SK-N-SH treated with all-trans-retinoic acid at 6 μM for 48 hours (cell line): ENCODE measurements at regions not wholly inside any gene's neighbourhood (a gene's known extent, or its start where the extent isn't known, plus 50 kb on each side); places are given as distances from the start of the nearest gene placed in this dataset.

Experiments
- ATAC-seq: fragments of 200-7000 bp; cut with Tn5 transposase; 3 replicates; pipeline ENCODE4 v1.9.1; 2020; ENCODE audit warnings: mild to moderate bottlenecking, moderate library complexity
- ARNTL ChIP-seq: fragments of 450-650 bp; formaldehyde crosslinking; IDR thresholded peaks from 2 replicates; pipeline ENCODE4 v1.5.0; 2020; ENCODE audit warnings: low read depth, mild to moderate bottlenecking, moderate library complexity, borderline replicate concordance
- BACH2 ChIP-seq: fragments of 250-450 bp; sonication (Bioruptor Pico); IDR thresholded peaks from 2 replicates; pipeline ENCODE4 v1.9.0; 2021; ENCODE audit warnings: mild to moderate bottlenecking, borderline replicate concordance
- CSDC2 ChIP-seq: fragments of 250-450 bp; sonication (Bioruptor Pico); IDR thresholded peaks from 2 replicates; pipeline ENCODE4 v1.5.0; 2020; ENCODE audit warnings: mild to moderate bottlenecking, moderate library complexity
- ESRRG ChIP-seq: fragments of 250-450 bp; sonication (Bioruptor Pico); IDR thresholded peaks from 2 replicates; pipeline ENCODE4 v1.6.1; 2021; ENCODE audit warnings: mild to moderate bottlenecking
- GLIS3 ChIP-seq: fragments of 250-450 bp; sonication (Bioruptor Pico); IDR thresholded peaks from 2 replicates; pipeline ENCODE4 v1.5.0; 2020; ENCODE audit warnings: mild to moderate bottlenecking, moderate library complexity
- ISL1 ChIP-seq: fragments of 250-450 bp; sonication (Bioruptor Pico); IDR thresholded peaks from 2 replicates; pipeline ENCODE4 v2.1.2; 2022; ENCODE audit warnings: mild to moderate bottlenecking, moderate library complexity
- OSR1 ChIP-seq: fragments of 250-450 bp; sonication (Bioruptor Pico); IDR thresholded peaks from 2 replicates; pipeline ENCODE4 v1.8.0; 2022; ENCODE audit warnings: moderate library complexity, mild to moderate bottlenecking, inconsistent platforms
- POU6F1 ChIP-seq: fragments of 250-450 bp; sonication (Bioruptor Pico); IDR thresholded peaks from 2 replicates; pipeline ENCODE4 v1.8.0; 2021; ENCODE audit warnings: low read depth, mild to moderate bottlenecking, moderate library complexity, borderline replicate concordance
- PPARA ChIP-seq: fragments of 250-450 bp; sonication (Bioruptor Pico); IDR thresholded peaks from 2 replicates; pipeline ENCODE4 v1.5.0; 2020; ENCODE audit warnings: mild to moderate bottlenecking, borderline replicate concordance
- RARB ChIP-seq: fragments of 250-450 bp; sonication (Bioruptor Pico); IDR thresholded peaks from 2 replicates; pipeline ENCODE4 v1.8.0; 2021; ENCODE audit warnings: mild to moderate bottlenecking, moderate library complexity
- SNAI2 ChIP-seq: fragments of 250-450 bp; sonication (Bioruptor Pico); IDR thresholded peaks from 2 replicates; pipeline ENCODE4 v1.5.0; 2020; ENCODE audit warnings: mild to moderate bottlenecking, moderate library complexity
- TCF4 ChIP-seq: fragments of 250-450 bp; sonication (Bioruptor Pico); IDR thresholded peaks from 2 replicates; pipeline ENCODE4 v1.8.0; 2021; ENCODE audit warnings: mild to moderate bottlenecking, moderate library complexity, borderline replicate concordance
- TOX ChIP-seq: fragments of 250-450 bp; sonication (Bioruptor Pico); IDR thresholded peaks from 2 replicates; pipeline ENCODE4 v1.8.0; 2021; ENCODE audit warnings: mild to moderate bottlenecking, moderate library complexity, borderline replicate concordance
- ZC3H10 ChIP-seq: fragments of 250-450 bp; sonication (Bioruptor Pico); IDR thresholded peaks from 2 replicates; pipeline ENCODE4 v1.5.1; 2021; ENCODE audit warnings: mild to moderate bottlenecking, moderate library complexity
- ZFP3 ChIP-seq: fragments of 250-450 bp; sonication (Bioruptor Pico); IDR thresholded peaks from 2 replicates; pipeline ENCODE4 v1.5.0; 2020; ENCODE audit warnings: mild to moderate bottlenecking, moderate library complexity
- ZFP30 ChIP-seq: fragments of 450-650 bp; formaldehyde crosslinking; IDR thresholded peaks from 2 replicates; pipeline ENCODE4 v1.5.0; 2022; ENCODE audit warnings: mild to moderate bottlenecking, moderate library complexity
- ZNF565 ChIP-seq: fragments of 450-650 bp; formaldehyde crosslinking; conservative IDR thresholded peaks from 2 replicates; pipeline ENCODE4 v1.5.0; 2020; ENCODE audit warnings: low read depth, mild to moderate bottlenecking, moderate library complexity
- ZNF70 ChIP-seq: fragments of 450-650 bp; formaldehyde crosslinking; IDR thresholded peaks from 2 replicates; pipeline ENCODE4 v1.5.0; 2020; ENCODE audit warnings: mild to moderate bottlenecking, moderate library complexity
- TF ChIP-seq, protein P1 (sequence below): fragments of 250-450 bp; sonication (Bioruptor Pico); IDR thresholded peaks from 2 replicates; pipeline ENCODE4 v1.5.0; 2020; ENCODE audit warnings: mild to moderate bottlenecking, moderate library complexity
- TF ChIP-seq, protein P2 (sequence below): fragments of 250-450 bp; sonication (Bioruptor Pico); IDR thresholded peaks from 2 replicates; pipeline ENCODE4 v1.8.0; 2020; ENCODE audit warnings: mild to moderate bottlenecking, moderate library complexity, borderline replicate concordance
- TF ChIP-seq, protein P3 (sequence below): fragments of 250-450 bp; sonication (Bioruptor Pico); IDR thresholded peaks from 2 replicates; pipeline ENCODE4 v1.5.1; 2021; ENCODE audit warnings: mild to moderate bottlenecking, moderate library complexity

DNA sequence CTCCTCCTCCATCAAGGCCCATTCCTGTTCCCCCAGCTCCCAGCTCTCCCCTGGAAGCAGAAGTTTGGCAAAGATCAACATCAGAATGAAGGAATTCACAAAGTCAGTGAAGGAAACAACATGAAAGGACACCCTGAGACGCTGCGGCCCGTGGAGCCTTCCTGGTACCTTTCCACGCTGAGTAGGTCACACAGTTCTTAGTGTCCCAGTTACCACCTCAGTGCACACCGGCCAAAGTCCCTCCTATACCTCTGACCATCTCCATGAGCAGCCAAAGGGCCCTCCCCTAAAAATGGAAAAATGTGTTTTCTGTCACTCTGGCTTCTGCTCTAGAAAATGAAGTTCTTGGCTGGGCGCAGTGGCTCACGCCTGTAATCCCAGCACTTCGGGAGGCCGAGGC, 191.6 kb upstream of the AGAP1 start:
- TF ChIP-seq ZNF70 (CRISPR knock-in tag) (no peak), TOX (CRISPR knock-in tag) (no peak), ZNF565 (no peak), TCF4 (no peak), POU6F1 (CRISPR knock-in tag) (no peak), BACH2 (no peak), ARNTL (CRISPR knock-in tag) (no peak), OSR1 (CRISPR knock-in tag) (no peak), GLIS3 (CRISPR knock-in tag) (no peak)
- TF ChIP-seq, protein P1, sequence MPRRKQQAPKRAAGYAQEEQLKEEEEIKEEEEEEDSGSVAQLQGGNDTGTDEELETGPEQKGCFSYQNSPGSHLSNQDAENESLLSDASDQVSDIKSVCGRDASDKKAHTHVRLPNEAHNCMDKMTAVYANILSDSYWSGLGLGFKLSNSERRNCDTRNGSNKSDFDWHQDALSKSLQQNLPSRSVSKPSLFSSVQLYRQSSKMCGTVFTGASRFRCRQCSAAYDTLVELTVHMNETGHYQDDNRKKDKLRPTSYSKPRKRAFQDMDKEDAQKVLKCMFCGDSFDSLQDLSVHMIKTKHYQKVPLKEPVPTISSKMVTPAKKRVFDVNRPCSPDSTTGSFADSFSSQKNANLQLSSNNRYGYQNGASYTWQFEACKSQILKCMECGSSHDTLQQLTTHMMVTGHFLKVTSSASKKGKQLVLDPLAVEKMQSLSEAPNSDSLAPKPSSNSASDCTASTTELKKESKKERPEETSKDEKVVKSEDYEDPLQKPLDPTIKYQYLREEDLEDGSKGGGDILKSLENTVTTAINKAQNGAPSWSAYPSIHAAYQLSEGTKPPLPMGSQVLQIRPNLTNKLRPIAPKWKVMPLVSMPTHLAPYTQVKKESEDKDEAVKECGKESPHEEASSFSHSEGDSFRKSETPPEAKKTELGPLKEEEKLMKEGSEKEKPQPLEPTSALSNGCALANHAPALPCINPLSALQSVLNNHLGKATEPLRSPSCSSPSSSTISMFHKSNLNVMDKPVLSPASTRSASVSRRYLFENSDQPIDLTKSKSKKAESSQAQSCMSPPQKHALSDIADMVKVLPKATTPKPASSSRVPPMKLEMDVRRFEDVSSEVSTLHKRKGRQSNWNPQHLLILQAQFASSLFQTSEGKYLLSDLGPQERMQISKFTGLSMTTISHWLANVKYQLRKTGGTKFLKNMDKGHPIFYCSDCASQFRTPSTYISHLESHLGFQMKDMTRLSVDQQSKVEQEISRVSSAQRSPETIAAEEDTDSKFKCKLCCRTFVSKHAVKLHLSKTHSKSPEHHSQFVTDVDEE (CRISPR knock-in tag), result no peak
- no peak for ATAC-seq

DNA sequence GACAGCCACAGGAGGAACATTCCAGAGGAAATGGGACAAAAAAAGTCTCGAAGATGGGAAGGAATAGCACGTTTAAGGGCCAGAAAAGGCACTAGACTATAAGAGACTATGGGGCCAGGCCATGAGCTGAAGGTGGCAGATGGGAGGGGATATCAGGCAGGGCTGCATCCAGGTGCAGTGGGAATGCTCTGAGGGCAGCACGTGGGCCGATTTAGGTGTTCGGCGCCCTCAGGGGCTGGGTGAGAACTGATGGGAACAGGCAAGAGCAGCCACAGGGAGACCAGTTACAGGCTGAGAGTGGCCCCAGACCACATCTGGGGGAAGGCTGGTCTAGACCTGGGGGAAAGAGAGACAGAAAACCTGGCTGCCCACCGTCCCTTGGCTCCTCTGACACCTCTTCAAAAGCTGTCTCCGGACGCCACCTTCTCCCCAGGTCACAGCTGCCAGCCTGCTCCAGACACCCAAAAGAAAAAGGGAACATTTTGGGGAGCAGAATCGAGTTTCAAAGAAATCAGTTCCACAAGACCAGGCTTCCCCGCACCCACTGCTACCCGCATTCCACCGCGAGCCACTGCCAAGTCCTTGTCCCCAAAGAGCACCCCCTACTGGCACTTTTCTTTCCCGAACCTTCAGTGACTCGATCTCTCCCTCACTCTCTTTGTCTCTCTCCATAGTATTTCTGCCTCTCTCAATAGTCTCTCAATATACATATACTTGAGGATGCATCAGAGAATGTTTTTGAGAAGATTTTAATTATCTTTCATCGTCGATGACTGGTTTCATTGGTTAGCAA, 190.1 kb upstream of the AGAP1 start:
- TF ChIP-seq, protein P2, sequence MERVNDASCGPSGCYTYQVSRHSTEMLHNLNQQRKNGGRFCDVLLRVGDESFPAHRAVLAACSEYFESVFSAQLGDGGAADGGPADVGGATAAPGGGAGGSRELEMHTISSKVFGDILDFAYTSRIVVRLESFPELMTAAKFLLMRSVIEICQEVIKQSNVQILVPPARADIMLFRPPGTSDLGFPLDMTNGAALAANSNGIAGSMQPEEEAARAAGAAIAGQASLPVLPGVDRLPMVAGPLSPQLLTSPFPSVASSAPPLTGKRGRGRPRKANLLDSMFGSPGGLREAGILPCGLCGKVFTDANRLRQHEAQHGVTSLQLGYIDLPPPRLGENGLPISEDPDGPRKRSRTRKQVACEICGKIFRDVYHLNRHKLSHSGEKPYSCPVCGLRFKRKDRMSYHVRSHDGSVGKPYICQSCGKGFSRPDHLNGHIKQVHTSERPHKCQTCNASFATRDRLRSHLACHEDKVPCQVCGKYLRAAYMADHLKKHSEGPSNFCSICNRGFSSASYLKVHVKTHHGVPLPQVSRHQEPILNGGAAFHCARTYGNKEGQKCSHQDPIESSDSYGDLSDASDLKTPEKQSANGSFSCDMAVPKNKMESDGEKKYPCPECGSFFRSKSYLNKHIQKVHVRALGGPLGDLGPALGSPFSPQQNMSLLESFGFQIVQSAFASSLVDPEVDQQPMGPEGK (CRISPR knock-in tag), result no peak
- TF ChIP-seq TCF4, result no peak
- TF ChIP-seq, protein P3, sequence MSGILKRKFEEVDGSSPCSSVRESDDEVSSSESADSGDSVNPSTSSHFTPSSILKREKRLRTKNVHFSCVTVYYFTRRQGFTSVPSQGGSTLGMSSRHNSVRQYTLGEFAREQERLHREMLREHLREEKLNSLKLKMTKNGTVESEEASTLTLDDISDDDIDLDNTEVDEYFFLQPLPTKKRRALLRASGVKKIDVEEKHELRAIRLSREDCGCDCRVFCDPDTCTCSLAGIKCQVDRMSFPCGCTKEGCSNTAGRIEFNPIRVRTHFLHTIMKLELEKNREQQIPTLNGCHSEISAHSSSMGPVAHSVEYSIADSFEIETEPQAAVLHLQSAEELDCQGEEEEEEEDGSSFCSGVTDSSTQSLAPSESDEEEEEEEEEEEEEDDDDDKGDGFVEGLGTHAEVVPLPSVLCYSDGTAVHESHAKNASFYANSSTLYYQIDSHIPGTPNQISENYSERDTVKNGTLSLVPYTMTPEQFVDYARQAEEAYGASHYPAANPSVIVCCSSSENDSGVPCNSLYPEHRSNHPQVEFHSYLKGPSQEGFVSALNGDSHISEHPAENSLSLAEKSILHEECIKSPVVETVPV, result no peak
- TF ChIP-seq ZNF565, result no peak
- no peak for TF ChIP-seq POU6F1 (CRISPR knock-in tag)
- TF ChIP-seq PPARA, result no peak
- TF ChIP-seq, protein P1 (CRISPR knock-in tag), result no peak
- no peak for TF ChIP-seq GLIS3 (CRISPR knock-in tag)
- no peak for TF ChIP-seq ZFP30 (CRISPR knock-in tag)
- TF ChIP-seq ESRRG (CRISPR knock-in tag), result no peak
- no peak for TF ChIP-seq BACH2
- TF ChIP-seq RARB (CRISPR knock-in tag), result no peak
- TF ChIP-seq ISL1 (CRISPR knock-in tag), result no peak
- no peak for TF ChIP-seq ZC3H10 (CRISPR knock-in tag)
- TF ChIP-seq CSDC2, result no peak
- TF ChIP-seq SNAI2 (CRISPR knock-in tag), result no peak
- TF ChIP-seq ZFP3 (CRISPR knock-in tag), result no peak
- no peak for TF ChIP-seq TOX (CRISPR knock-in tag)
- ATAC-seq, result no peak
